ENCODE measurements at regions not wholly inside any gene's neighbourhood (a gene's known extent, or its start where the extent isn't known, plus 50 kb on each side); places are given as distances from the start of the nearest gene placed in this dataset.

- Histone ChIP-seq H3K56ac (ENCODE audit: insufficient read length, low read depth, low read length) (no peak overlapping the region), H3K27ac (ENCODE audit: insufficient read length, low read depth, low read length) (no peak overlapping the region), H3K14ac (ENCODE audit: insufficient read depth, low read length) (no peak overlapping the region), H3K23ac (ENCODE audit: insufficient read length, low read depth, low read length) (no peak overlapping the region), H2AK5ac (ENCODE audit: insufficient read length, low read length) (no peak overlapping the region), H3T11ph (ENCODE audit: low read length) (no peak overlapping the region), H2BK5ac (ENCODE audit: insufficient read length, low read length) (no peak overlapping the region), H3K4ac (ENCODE audit: low read depth, low read length) (no peak overlapping the region), H3K79me2 (ENCODE audit: insufficient read depth, low read length) (no peaks in the 10 kb centered on the region), H3K79me1 (ENCODE audit: insufficient read depth, low read depth, low read length, poor library complexity, severe bottlenecking) (no peaks in the 10 kb centered on the region), H2BK20ac (ENCODE audit: low read depth, low read length, poor library complexity, severe bottlenecking) (no peak overlapping the region), H4K8ac (replicated peaks; ENCODE audit: insufficient read length, low read depth, low read length) (no peak overlapping the region), H2BK12ac (ENCODE audit: insufficient read length, low read depth, low read length) (no peak overlapping the region), H4K20me1 (ENCODE audit: control insufficient read depth, insufficient read depth, insufficient read length) (no peaks in the 10 kb centered on the region), H3K9ac (ENCODE audit: extremely low read depth, insufficient read length, low read length) (no peak overlapping the region), H4K5ac (ENCODE audit: insufficient read length, low read depth, low read length) (no peak overlapping the region), H3K4me1 (ENCODE audit: insufficient read depth, low read length) (no peaks in the 10 kb centered on the region), H3K18ac (ENCODE audit: insufficient read length, low read depth, low read length) (no peak overlapping the region), H3K23me2 (ENCODE audit: insufficient read length, low read depth, low read length, poor library complexity, severe bottlenecking) (no peaks in the 10 kb centered on the region), H3K9me3 (ENCODE audit: control insufficient read depth, low read depth, low read length) (no peaks in the 10 kb centered on the region), H2BK120ac (ENCODE audit: low read depth, low read length, poor library complexity, severe bottlenecking) (no peak overlapping the region), H2AFZ (ENCODE audit: low read length) (no peak overlapping the region), H2BK15ac (ENCODE audit: low read depth, low read length) (no peak overlapping the region), H3K27me3 (ENCODE audit: insufficient read depth, low read length) (no peaks in the 10 kb centered on the region), H3K4me2 (ENCODE audit: insufficient read depth, insufficient read length, low read length) (no peak overlapping the region), H4K91ac (ENCODE audit: insufficient read length, low read depth, low read length) (no peak overlapping the region)
- Mint-ChIP-seq H3K27ac (no peak overlapping the region), H3K4me3 (no peak overlapping the region), H3K9me3 (no peaks in the 10 kb centered on the region), H3K36me3 (ENCODE audit: insufficient read depth in 1 of 3, low read depth in 3 of 3) (no peaks in the 10 kb centered on the region; a peak in 1 of 7 replicates), H3K4me1 (no peaks in the 10 kb centered on the region; a peak in 1 of 4 replicates), H3K27me3 (ENCODE audit: low read depth) (peaks cover 2% of the 10 kb centered on the region; the same call in 1 of the 2 replicates)
- DNase-seq = no peak
- WGBS (ENCODE audit: extremely low coverage, insufficient read length, low lambda C conversion rate) = no CpG with 5 or more reads among the region's 4 CpGs
- no peak for TF ChIP-seq CTCF (conservative IDR thresholded peaks at IDR 0.05)
These were observed 612.2 kb upstream of the USP24 start for GRCh38 chr1:55827350-55827749.

All from H9 (cell line).